Ectodermal cell (in vitro differentiated cells): ENCODE measurements at regions not wholly inside any gene's neighbourhood (a gene's known extent, or its start where the extent isn't known, plus 50 kb on each side); places are given as distances from the start of the nearest gene placed in this dataset.
"Not testable (repeated sequence)": the region's sequence is repeated elsewhere in the genome, so short reads cannot be mapped to it uniquely, and the experiment has no call there.

Source experiments
- H3K27ac ChIP-seq: 2 replicates; pipeline ENCODE4 v1.7.0; 2013; ENCODE audit warnings: mild to moderate bottlenecking, low read depth, low read length; ENCODE audit not compliant: insufficient read depth, poor library complexity, severe bottlenecking
- H3K27me3 ChIP-seq: 2 replicates; pipeline ENCODE4 v1.7.0; 2013; ENCODE audit warnings: mild to moderate bottlenecking, low read length; ENCODE audit not compliant: insufficient read depth, control insufficient read depth, poor library complexity, severe bottlenecking
- H3K36me3 ChIP-seq: one replicate; pipeline ENCODE4 v1.7.0; 2013; ENCODE audit warnings: low read length; ENCODE audit not compliant: control insufficient read depth, insufficient read depth
- H3K4me1 ChIP-seq: one replicate; pipeline ENCODE4 v1.7.0; 2013; ENCODE audit warnings: low read length; ENCODE audit not compliant: control insufficient read depth, insufficient read depth
- H3K4me3 ChIP-seq: 2 replicates; pipeline ENCODE4 v1.7.0; 2013; ENCODE audit warnings: low read depth, low read length, control low read depth; ENCODE audit not compliant: insufficient read depth
- H3K9me3 ChIP-seq: 2 replicates; pipeline ENCODE4 v1.7.0; 2013; ENCODE audit warnings: mild to moderate bottlenecking, low read length, moderate library complexity; ENCODE audit not compliant: control insufficient read depth
- WGBS, 2 experiments: methylation state at CpG; one replicate each; pipeline ENCODE4 v1.1.7; 2013; ENCODE audit warnings: missing lambda C conversion rate in 2 of 2; 5-methylcytosine and 5-hydroxymethylcytosine counted together

DNA sequence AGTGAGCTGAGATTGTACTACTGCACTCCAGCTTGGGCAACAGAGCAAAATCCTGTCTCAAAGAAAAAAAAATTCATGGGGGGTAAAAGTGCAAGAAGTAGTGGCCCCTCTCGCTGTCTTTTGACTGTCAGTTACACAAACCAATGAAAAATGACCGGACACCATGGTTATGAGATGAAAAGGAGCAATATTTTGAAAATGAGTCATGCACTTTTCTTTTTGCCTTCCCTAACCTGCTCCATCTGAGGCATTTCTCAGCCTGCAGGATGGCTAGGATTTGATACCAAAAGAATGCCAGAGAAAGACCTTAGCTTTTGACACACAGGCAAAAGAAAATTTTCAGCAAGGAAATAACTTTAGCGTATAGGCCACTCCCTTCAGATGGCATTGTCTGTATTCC lies 181.7 kb upstream of the ARID1B start:
- Histone ChIP-seq H3K36me3 (no peaks in the 10 kb centered on the region), H3K27ac (no peak overlapping the region), H3K27me3 (no peaks in the 10 kb centered on the region), H3K4me1 (no peaks in the 10 kb centered on the region), H3K4me3 (no peak overlapping the region), H3K9me3 (no peaks in the 10 kb centered on the region)
- 91 to 92% methylated on average over 3 of the region's 3 CpGs for WGBS, 2 experiments

GRCh38 chr6:156593893-156594292 lies 183.3 kb upstream of the ARID1B start:
- Histone ChIP-seq H3K4me3 (no peak overlapping the region), H3K4me1 (no peaks in the 10 kb centered on the region), H3K27ac (no peak overlapping the region), H3K9me3 (no peaks in the 10 kb centered on the region), H3K27me3 (no peaks in the 10 kb centered on the region), H3K36me3 (no peaks in the 10 kb centered on the region)
- 92 to 95% methylated on average over 3 of the region's 3 CpGs for WGBS, 2 experiments

DNA sequence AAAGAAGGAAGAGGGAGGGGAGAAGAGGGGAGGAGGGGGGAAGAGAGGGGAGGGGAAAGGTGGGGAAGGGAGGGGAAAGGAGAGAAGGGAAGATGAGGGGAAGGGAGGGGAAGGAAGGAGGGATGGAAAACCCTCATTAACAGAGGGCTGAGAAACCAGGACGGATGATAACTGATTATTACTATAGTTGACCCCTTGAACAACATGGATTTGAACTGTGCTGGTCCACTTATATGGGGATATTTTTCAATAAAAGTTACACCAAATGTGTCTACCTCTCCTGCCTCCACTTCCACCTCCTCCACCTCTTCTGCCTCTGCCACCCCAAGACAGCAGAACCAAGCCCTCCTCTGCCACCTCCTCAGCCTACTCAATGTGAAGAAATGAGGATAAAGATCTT lies 184.1 kb upstream of the ARID1B start:
- Histone ChIP-seq H3K9me3 (no peaks in the 10 kb centered on the region), H3K27ac (no peak overlapping the region), H3K4me1 (no peaks in the 10 kb centered on the region), H3K27me3 (no peaks in the 10 kb centered on the region), H3K4me3 (no peak overlapping the region), H3K36me3 (no peaks in the 10 kb centered on the region)
- WGBS, 2 experiments, result 73 to 86% methylated on average over 1 of the region's 1 CpG

GRCh38 chr6:156590482-156590881 lies 186.7 kb upstream of the ARID1B start:
- WGBS, 2 experiments, result 90 to 93% methylated on average over 6 of the region's 6 CpGs
- Histone ChIP-seq H3K27me3 (no peaks in the 10 kb centered on the region), H3K4me1 (no peaks in the 10 kb centered on the region), H3K9me3 (no peaks in the 10 kb centered on the region), H3K36me3 (no peaks in the 10 kb centered on the region), H3K27ac (no peak overlapping the region), H3K4me3 (no peak overlapping the region)

- no peaks in the 10 kb centered on the region for H3K36me3 ChIP-seq
- no peaks in the 10 kb centered on the region for H3K4me1 ChIP-seq
- H3K27me3 ChIP-seq, result no peaks in the 10 kb centered on the region
- H3K27ac ChIP-seq, result no peak overlapping the region
- H3K9me3 ChIP-seq, result no peaks in the 10 kb centered on the region
- 95 to 100% methylated on average over 1 of the region's 1 CpG for WGBS, 2 experiments
- no peak overlapping the region for H3K4me3 ChIP-seq
These were observed 187.9 kb upstream of the ARID1B start for GRCh38 chr6:156589281-156589680.

DNA sequence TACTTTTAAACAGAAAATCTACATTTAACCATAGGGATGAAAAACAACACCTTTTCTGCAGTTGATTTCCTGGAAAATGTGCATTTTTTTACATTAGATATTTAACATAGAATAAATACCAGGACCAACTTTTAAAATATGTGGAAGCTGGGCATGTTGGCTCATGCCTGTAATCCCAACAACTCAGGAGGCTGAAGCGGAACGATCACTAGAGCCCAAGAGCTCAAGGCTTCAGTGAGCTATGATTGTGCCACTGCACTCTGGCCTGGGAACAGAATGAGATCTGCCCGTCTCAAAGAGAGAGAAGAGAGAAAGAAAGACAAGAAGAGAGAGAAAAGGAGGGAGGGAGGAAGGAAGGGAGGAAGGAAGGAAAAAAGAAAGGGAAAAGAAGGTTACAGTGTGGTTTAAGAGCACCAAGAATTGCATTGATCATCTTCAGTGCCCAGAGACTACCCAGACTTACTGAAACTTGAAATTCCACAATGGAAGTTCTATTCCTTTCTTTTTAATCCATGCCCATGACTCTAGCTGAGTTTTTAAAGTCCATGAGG lies 189.4 kb upstream of the ARID1B start:
- no peak overlapping the region for H3K4me3 ChIP-seq
- no peaks in the 10 kb centered on the region for H3K27me3 ChIP-seq
- H3K36me3 ChIP-seq, result no peaks in the 10 kb centered on the region
- no peak overlapping the region for H3K27ac ChIP-seq
- WGBS, 2 experiments, result 90 to 94% methylated on average over 3 of the region's 3 CpGs
- H3K4me1 ChIP-seq, result no peaks in the 10 kb centered on the region
- no peaks in the 10 kb centered on the region for H3K9me3 ChIP-seq

GRCh38 chr6:156587071-156587470 lies 190.1 kb upstream of the ARID1B start:
- Histone ChIP-seq H3K27ac (no peak overlapping the region), H3K4me3 (no peak overlapping the region), H3K27me3 (no peaks in the 10 kb centered on the region), H3K4me1 (no peaks in the 10 kb centered on the region), H3K9me3 (no peaks in the 10 kb centered on the region), H3K36me3 (no peaks in the 10 kb centered on the region)

DNA sequence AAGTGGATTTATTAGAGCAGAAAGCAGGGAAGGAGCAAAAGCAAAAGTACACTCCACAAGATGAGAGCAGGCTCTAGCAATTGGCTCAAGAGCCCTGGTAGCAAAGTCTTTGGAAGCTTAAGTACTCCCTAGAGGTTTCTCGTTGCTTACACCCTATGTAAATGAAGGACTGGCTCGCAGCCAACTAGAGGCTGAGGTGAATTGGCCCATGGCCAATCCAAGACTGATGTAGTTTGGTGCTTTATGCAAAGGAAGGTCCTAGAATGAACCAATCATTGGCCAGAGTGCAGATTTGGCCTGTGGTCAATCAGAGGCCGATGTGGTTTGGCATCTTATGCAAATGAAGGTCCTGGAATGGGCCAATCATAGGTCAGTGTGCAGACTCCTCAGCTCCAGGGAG lies 191.3 kb upstream of the ARID1B start:
- Histone ChIP-seq H3K4me1 (no peaks in the 10 kb centered on the region), H3K4me3 (no peak overlapping the region), H3K27ac (no peak overlapping the region), H3K9me3 (no peaks in the 10 kb centered on the region), H3K36me3 (no peaks in the 10 kb centered on the region), H3K27me3 (no peaks in the 10 kb centered on the region)
- WGBS, 2 experiments, result 80 to 82% methylated on average over 3 of the region's 3 CpGs

GRCh38 chr6:156584121-156584520 lies 193.1 kb upstream of the ARID1B start:
- not testable (repeated sequence) for H3K36me3 ChIP-seq, H3K27ac ChIP-seq, H3K27me3 ChIP-seq, H3K4me1 ChIP-seq, H3K9me3 ChIP-seq, H3K4me3 ChIP-seq
- 77 to 88% methylated on average over 3 to 4 of the region's 4 CpGs for WGBS, 2 experiments

DNA sequence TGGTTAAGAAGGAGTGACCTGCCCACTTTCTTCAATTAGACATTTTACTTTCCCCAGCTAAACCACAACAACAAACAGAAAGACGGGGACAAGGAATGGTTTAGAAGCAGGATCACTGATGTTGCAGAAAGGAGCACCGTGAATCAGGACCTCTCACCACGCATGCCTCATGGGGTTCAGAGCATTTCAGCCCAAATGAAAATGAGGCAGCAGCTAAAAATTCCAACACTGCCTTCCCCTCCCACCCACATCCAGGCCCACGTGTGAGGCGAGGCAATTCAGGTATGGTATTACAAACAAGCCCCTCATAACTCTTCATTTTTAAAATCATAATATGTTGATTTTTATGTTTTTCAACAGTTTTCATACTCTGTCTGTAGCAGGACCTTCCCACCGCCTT lies 194.1 kb upstream of the ARID1B start:
- Histone ChIP-seq H3K4me1 (no peaks in the 10 kb centered on the region), H3K36me3 (no peaks in the 10 kb centered on the region), H3K27me3 (no peaks in the 10 kb centered on the region), H3K4me3 (no peak overlapping the region), H3K27ac (no peak overlapping the region), H3K9me3 (peaks cover under 1% of the 10 kb centered on the region)
- WGBS, 2 experiments, result 80 to 81% methylated on average over 6 of the region's 6 CpGs

- no peaks in the 10 kb centered on the region for H3K4me1 ChIP-seq
- H3K27ac ChIP-seq, result no peak overlapping the region
- WGBS, 2 experiments, result 90 to 92% methylated on average over 7 of the region's 7 CpGs
- no peak overlapping the region for H3K4me3 ChIP-seq
- H3K27me3 ChIP-seq, result no peaks in the 10 kb centered on the region
- peaks cover 4% of the 10 kb centered on the region for H3K9me3 ChIP-seq
- no peaks in the 10 kb centered on the region for H3K36me3 ChIP-seq
These were observed 194.6 kb upstream of the ARID1B start for GRCh38 chr6:156582509-156582992.
